Gastrocnemius medialis (tissue), 4 donors: ENCODE measurements at regions not wholly inside any gene's neighbourhood (a gene's known extent, or its start where the extent isn't known, plus 50 kb on each side); places are given as distances from the start of the nearest gene placed in this dataset.

Experiments used
- ATAC-seq, 2 donors: fragments of 150-250 bp; one replicate each; pipeline ENCODE4 v1.9.1; 2016
- DNase-seq, 2 donors: peaks; one replicate each; pipeline ENCODE4 v3.0.0-alpha.2; 2019
- H3K27ac ChIP-seq, 4 donors: fragments of 200-600 bp; sonication (generic); 1 replicate in 1 of 4; 2 replicates in 3 of 4; pipeline ENCODE4 v1.5.1; 2016 to 2018; ENCODE audit warnings: mild to moderate bottlenecking in 2 of 4, moderate library complexity in 1 of 4
- H3K27me3 ChIP-seq, 3 donors: fragments of 200-600 bp; sonication (generic) in 2 of 3; 1 replicate in 1 of 3; 2 replicates in 2 of 3; pipeline versions ENCODE4 v1.5.1 to v1.6.0; 2016 to 2019; ENCODE audit warnings: mild to moderate bottlenecking in 1 of 3, moderate library complexity in 1 of 3
- H3K36me3 ChIP-seq, 2 donors: fragments of 200-600 bp; sonication (generic) in 1 of 2; one replicate each; pipeline ENCODE4 v1.5.1; 2017 to 2018
- H3K4me1 ChIP-seq, 2 donors: fragments of 200-600 bp; sonication (generic) in 1 of 2; one replicate each; pipeline ENCODE4 v1.5.1; 2016 to 2017; ENCODE audit warnings: mild to moderate bottlenecking in 2 of 2
- H3K4me3 ChIP-seq, 4 donors: fragments of 200-600 bp; sonication (generic) in 3 of 4; 1 replicate in 1 of 4; 2 replicates in 3 of 4; pipeline ENCODE4 v1.5.1; 2016 to 2019; ENCODE audit warnings: mild to moderate bottlenecking in 2 of 4
- H3K9me3 ChIP-seq, 3 donors: fragments of 200-600 bp; sonication (generic) in 2 of 3; 1 replicate in 1 of 3; 2 replicates in 2 of 3; pipeline ENCODE4 v1.5.1; 2016 to 2019
- POLR2A ChIP-seq, 2 donors: fragments of 450-650 bp; IDR thresholded peaks; one replicate each; pipeline ENCODE4 v1.6.1; 2017; ENCODE audit warnings: antibody characterized with exemption in 2 of 2, mild to moderate bottlenecking in 2 of 2, moderate library complexity in 2 of 2
- in situ Hi-C, 4 donors: fragments of 200-750 bp; cut with MboI; loops; one replicate each; pipeline versions ENCODE4 v1.15.0 to v1.8.0; 2017; ENCODE audit warnings: low sequenced_read_pairs in 4 of 4
- intact Hi-C: fragments of 100-400 bp; cut with DNase I; formaldehyde crosslinking; loops from one replicate; pipeline ENCODE4 v1.15.1; 2023; ENCODE audit warnings: low total_unique reads
- TF ChIP-seq, protein P1 (sequence below), 5 experiments: fragments of 450-650 bp in 3 of 5; fragments of 200-600 bp in 2 of 5; sonication (generic) in 2 of 5; IDR thresholded peaks in 4 of 5; conservative IDR thresholded peaks in 1 of 5; 1 replicate in 4 of 5; 2 replicates in 1 of 5; pipeline ENCODE4 v1.5.1; 2016 to 2019; ENCODE audit warnings: antibody characterized with exemption in 5 of 5, mild to moderate bottlenecking in 3 of 5, moderate library complexity in 3 of 5

DNA sequence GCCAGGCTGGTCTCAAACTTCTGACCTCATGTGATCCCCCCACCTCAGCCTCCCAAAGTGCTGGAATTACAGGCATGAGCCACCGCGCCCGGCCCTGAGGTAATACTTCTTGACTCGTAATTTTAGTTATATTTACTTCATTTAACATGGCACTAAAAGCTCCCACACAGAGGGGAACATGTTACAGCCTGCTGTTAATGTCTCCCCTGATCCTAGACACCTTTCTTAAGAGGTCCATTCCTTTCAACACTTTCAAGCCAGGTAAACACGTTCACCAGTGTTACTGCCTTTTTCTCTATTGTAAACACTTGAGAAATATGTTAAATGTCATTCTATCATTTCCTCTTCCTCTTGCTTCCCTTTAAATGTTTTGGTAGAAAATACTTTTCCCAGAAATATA lies 161.4 kb downstream of the METTL4 start:
- H3K4me1 ChIP-seq, result no peaks in the 10 kb centered on the region
- no peaks in the 10 kb centered on the region for H3K27me3 ChIP-seq
- no peaks in the 10 kb centered on the region for H3K36me3 ChIP-seq
- DNase-seq, result no peak
- no peak overlapping the region for H3K4me3 ChIP-seq
- TF ChIP-seq POLR2A (IDR thresholded peaks at IDR 0.05), result no peak
- TF ChIP-seq, protein P1, sequence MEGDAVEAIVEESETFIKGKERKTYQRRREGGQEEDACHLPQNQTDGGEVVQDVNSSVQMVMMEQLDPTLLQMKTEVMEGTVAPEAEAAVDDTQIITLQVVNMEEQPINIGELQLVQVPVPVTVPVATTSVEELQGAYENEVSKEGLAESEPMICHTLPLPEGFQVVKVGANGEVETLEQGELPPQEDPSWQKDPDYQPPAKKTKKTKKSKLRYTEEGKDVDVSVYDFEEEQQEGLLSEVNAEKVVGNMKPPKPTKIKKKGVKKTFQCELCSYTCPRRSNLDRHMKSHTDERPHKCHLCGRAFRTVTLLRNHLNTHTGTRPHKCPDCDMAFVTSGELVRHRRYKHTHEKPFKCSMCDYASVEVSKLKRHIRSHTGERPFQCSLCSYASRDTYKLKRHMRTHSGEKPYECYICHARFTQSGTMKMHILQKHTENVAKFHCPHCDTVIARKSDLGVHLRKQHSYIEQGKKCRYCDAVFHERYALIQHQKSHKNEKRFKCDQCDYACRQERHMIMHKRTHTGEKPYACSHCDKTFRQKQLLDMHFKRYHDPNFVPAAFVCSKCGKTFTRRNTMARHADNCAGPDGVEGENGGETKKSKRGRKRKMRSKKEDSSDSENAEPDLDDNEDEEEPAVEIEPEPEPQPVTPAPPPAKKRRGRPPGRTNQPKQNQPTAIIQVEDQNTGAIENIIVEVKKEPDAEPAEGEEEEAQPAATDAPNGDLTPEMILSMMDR (IDR thresholded peaks at IDR 0.05 in 4 of 5, conservative IDR thresholded peaks at IDR 0.05 in 1 of 5), result no peak
- H3K9me3 ChIP-seq, result no peaks in the 10 kb centered on the region
- no peak for ATAC-seq
- no peak overlapping the region for H3K27ac ChIP-seq
- in situ Hi-C loops, result no loop called here
- intact Hi-C loops, result no loop called here

DNA sequence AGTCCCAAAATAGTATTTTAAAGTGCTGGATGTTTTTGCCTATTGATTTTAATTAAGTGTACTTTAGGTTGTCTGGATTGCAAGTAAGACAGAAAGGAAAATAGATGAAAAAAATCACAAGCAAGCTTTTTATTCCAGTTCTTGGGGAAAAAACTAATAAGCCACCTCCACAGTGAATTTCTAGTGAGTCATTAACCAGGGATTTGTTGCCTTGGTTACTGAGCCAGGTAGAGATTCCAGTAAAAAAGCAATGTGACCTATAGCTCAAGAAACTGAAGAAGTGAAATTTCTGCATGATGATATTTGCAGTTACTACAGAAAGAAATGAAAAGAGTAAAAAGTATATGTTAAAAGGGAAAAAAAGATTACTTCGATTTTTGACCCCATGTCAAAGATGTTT lies 160.6 kb downstream of the METTL4 start:
- intact Hi-C loops (no loop called here), in situ Hi-C loops (no loop called here)
- H3K4me3 ChIP-seq, result no peak overlapping the region
- H3K9me3 ChIP-seq, result no peaks in the 10 kb centered on the region
- H3K4me1 ChIP-seq, result no peaks in the 10 kb centered on the region
- DNase-seq (no peak), ATAC-seq (no peak)
- H3K27me3 ChIP-seq, result no peaks in the 10 kb centered on the region
- no peak for TF ChIP-seq POLR2A (IDR thresholded peaks at IDR 0.05)
- TF ChIP-seq, protein P1 (IDR thresholded peaks at IDR 0.05 in 4 of 5, conservative IDR thresholded peaks at IDR 0.05 in 1 of 5), result no peak
- H3K27ac ChIP-seq, result no peak overlapping the region
- no peaks in the 10 kb centered on the region for H3K36me3 ChIP-seq

DNA sequence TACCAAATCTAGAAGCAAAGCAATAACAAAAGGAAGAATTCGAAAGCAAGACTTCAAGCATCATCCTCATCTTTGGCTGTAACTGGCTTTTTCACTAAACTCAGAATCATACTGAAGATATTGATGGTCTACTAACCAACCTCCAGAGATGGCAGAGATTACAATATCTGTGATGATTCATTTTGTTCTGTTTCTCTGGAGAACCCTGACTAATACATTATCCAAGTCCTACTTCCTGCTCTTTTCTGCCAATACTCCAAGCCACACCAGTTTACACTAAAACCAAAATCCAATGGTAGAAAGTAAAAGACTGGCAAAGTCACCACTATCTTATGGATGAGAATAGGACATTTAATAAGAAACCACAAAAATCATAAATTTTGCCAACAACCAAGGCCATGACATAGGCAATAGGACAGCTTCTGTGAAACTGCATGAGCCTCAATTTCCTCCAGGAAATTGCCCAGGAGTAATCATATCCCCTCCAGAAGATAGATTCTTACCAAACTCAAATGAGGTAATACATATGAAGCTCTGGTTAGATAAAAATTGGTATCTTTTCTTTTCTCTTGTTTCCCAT lies 159.8 kb downstream of the METTL4 start:
- no peaks in the 10 kb centered on the region for H3K4me1 ChIP-seq
- H3K27ac ChIP-seq, result no peak overlapping the region
- no peaks in the 10 kb centered on the region for H3K27me3 ChIP-seq
- no peak overlapping the region for H3K4me3 ChIP-seq
- no peak for TF ChIP-seq POLR2A (IDR thresholded peaks at IDR 0.05)
- TF ChIP-seq, protein P1 (IDR thresholded peaks at IDR 0.05 in 4 of 5, conservative IDR thresholded peaks at IDR 0.05 in 1 of 5), result no peak
- H3K36me3 ChIP-seq, result no peaks in the 10 kb centered on the region
- in situ Hi-C loops, result no loop called here
- ATAC-seq, result no peak
- no peaks in the 10 kb centered on the region for H3K9me3 ChIP-seq
- intact Hi-C loops, result no loop called here
- DNase-seq, result no peak

DNA sequence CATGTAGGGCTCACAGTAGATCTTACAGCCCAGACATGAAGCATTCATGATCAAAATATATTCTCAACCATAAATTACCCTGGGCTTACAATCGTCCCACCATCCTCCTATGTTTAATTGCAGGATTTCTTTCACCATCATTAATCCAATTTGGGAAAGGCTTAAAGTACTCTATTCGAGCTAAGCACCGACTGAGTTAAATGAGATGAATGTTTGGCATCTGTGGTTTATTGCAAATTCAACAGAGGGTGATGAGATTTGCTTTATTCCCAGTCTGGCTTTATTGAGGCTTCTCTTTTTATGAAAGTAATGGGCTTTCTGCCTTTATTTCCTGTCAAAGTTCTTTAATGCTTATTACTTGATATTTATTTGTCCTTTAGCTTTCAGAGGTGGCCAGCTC lies 159.0 kb downstream of the METTL4 start:
- Histone ChIP-seq H3K27ac (no peak overlapping the region), H3K4me1 (no peaks in the 10 kb centered on the region), H3K36me3 (no peaks in the 10 kb centered on the region), H3K27me3 (no peaks in the 10 kb centered on the region), H3K4me3 (no peak overlapping the region), H3K9me3 (no peaks in the 10 kb centered on the region)
- intact Hi-C loops (no loop called here), in situ Hi-C loops (no loop called here)
- DNase-seq, result no peak
- no peak for ATAC-seq
- no peak for TF ChIP-seq POLR2A (IDR thresholded peaks at IDR 0.05)
- TF ChIP-seq, protein P1 (IDR thresholded peaks at IDR 0.05 in 4 of 5, conservative IDR thresholded peaks at IDR 0.05 in 1 of 5), result no peak
